K562 (cell line): ENCODE measurements at regions not wholly inside any gene's neighbourhood (a gene's known extent, or its start where the extent isn't known, plus 50 kb on each side); places are given as distances from the start of the nearest gene placed in this dataset.

Source experiments
- ATF6 ChIP-seq: sonication (generic); formaldehyde crosslinking; IDR thresholded peaks from 2 replicates; pipeline ENCODE4 v1.4.0; 2020; ENCODE audit warnings: mild to moderate bottlenecking, missing genetic modification reagents
- DNMT1 ChIP-seq: fragments of 450-650 bp; IDR thresholded peaks from 2 replicates; pipeline ENCODE4 v1.6.1; 2016; ENCODE audit warnings: antibody characterized with exemption, mild to moderate bottlenecking
- E2F8 ChIP-seq: fragments of 450-650 bp; IDR thresholded peaks from 2 replicates; pipeline ENCODE4 v1.7.1; 2018; ENCODE audit warnings: mild to moderate bottlenecking, low read depth; ENCODE audit not compliant: partially characterized antibody
- HIVEP1 ChIP-seq: fragments of 250-450 bp; sonication (Bioruptor Pico); IDR thresholded peaks from 2 replicates; pipeline ENCODE4 v1.4.0; 2020; ENCODE audit warnings: mild to moderate bottlenecking
- MAZ ChIP-seq, 2 experiments: fragments of 450-650 bp in 1 of 2; sonication (generic) in 1 of 2; formaldehyde crosslinking; IDR thresholded peaks in 1 of 2; conservative IDR thresholded peaks in 1 of 2; 2 replicates each; pipeline versions ENCODE4 v1.4.0 to v1.5.0; 2020; ENCODE audit warnings: mild to moderate bottlenecking in 1 of 2, missing genetic modification reagents in 1 of 2
- NFATC3 ChIP-seq: fragments of 450-650 bp; IDR thresholded peaks from 2 replicates; pipeline ENCODE4 v1.6.1; 2017; ENCODE audit warnings: mild to moderate bottlenecking
- PPARD ChIP-seq: fragments of 250-450 bp; sonication (Bioruptor Pico); IDR thresholded peaks from 2 replicates; pipeline ENCODE4 v1.8.0; 2022; ENCODE audit warnings: inconsistent platforms, mild to moderate bottlenecking, moderate library complexity
- PRMT5 ChIP-seq: sonication (generic); formaldehyde crosslinking; IDR thresholded peaks from 2 replicates; pipeline ENCODE4 v1.5.0; 2020; ENCODE audit warnings: missing genetic modification reagents
- SP1 ChIP-seq: sonication (generic); formaldehyde crosslinking; IDR thresholded peaks from 2 replicates; pipeline ENCODE4 v1.8.1; 2022; ENCODE audit warnings: mild to moderate bottlenecking, missing genetic modification reagents
- ZBTB11 ChIP-seq, 3 experiments: fragments of 200-800 bp in 1 of 3; fragments of 250-450 bp in 1 of 3; fragments of 450-650 bp in 1 of 3; sonication (Bioruptor Pico) in 1 of 3; sonication (Bioruptor generic) in 1 of 3; formaldehyde crosslinking in 1 of 3; IDR thresholded peaks; 2 replicates each; pipeline versions ENCODE4 v1.6.1 to v1.8.0; 2016 to 2022; ENCODE audit warnings: mild to moderate bottlenecking in 2 of 3, missing genetic modification characterization in 2 of 3, missing compliant biosample characterization in 1 of 3, moderate library complexity in 1 of 3
- ZNF431 ChIP-seq: sonication (generic); formaldehyde crosslinking; IDR thresholded peaks from 2 replicates; pipeline ENCODE4 v1.8.0; 2022; ENCODE audit warnings: mild to moderate bottlenecking, missing genetic modification reagents

GRCh38 chr3:177356952-177357351 is 159.7 kb upstream of the TBL1XR1 start (continued):
- no peak for TF ChIP-seq MAZ (CRISPR knock-in tag; conservative IDR thresholded peaks at IDR 0.05 in 1 of 2, IDR thresholded peaks at IDR 0.05 in 1 of 2)
- no peak for TF ChIP-seq ZNF431 (CRISPR knock-in tag)
- TF ChIP-seq E2F8: no peak
- TF ChIP-seq PPARD (CRISPR knock-in tag): no peak
- TF ChIP-seq PRMT5: no peak
- 0 out of 6 replicates have a peak, but pooled peaks of 1 of the 3 experiments have one; percentile 26 for TF ChIP-seq ZBTB11 (CRISPR knock-in tag; IDR thresholded peaks at IDR 0.05)
- TF ChIP-seq ATF6 (CRISPR knock-in tag): 0 out of 2 replicates have a peak, but pooled peaks have one; percentile 61
- no peak for TF ChIP-seq HIVEP1 (CRISPR knock-in tag)
- TF ChIP-seq SP1 (CRISPR knock-in tag): no peak
- no peak for TF ChIP-seq NFATC3
- TF ChIP-seq DNMT1: no peak
